ENCODE measurements at regions not wholly inside any gene's neighbourhood (a gene's known extent, or its start where the extent isn't known, plus 50 kb on each side); places are given as distances from the start of the nearest gene placed in this dataset.

DNA sequence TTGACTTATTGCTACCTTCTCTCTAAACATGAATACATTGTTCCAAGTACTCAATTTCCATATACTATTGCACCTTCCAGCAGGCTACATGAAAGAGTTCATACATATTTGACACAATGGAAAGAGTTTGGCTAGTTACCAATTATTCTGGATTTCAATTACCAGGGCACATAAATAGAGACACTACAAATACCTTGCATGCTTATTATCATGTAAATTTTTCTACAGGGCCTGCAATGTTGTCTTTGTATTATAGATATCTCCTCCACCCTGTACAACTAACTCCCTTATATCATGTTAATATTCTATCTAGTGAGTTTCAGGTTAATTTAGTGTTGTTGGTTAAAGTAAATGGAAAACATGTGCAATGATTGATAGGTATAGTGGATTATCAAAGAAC, 540.7 kb upstream of the SLITRK5 start:
- dilution Hi-C loops (cut with MboI; ENCODE audit: extremely low pct_ligation_motif_present, low sequenced_read_pairs): no loop called here
- intact Hi-C loops (cut with micrococcal nuclease): no loop called here
- H2AFZ ChIP-seq (ENCODE audit: low read depth, low read length): no peak overlapping the region
- no peak overlapping the region for H3K4me2 ChIP-seq (ENCODE audit: insufficient read depth, low read length)
- H3K36me3 ChIP-seq (ENCODE audit: control insufficient read depth in 2 of 2, extremely low read depth in 1 of 2, insufficient read depth in 2 of 2, low read length in 2 of 2): no peaks in the 10 kb centered on the region
- H3K9ac ChIP-seq (replicated peaks; ENCODE audit: extremely low read depth, insufficient read depth, low read length): no peak overlapping the region
- POLR2A ChIA-PET: no interaction called here
- H3K27ac ChIP-seq (ENCODE audit: insufficient read depth, low read depth, low read length): no peak overlapping the region
- CTCF ChIA-PET: no interaction called here
- H3K27me3 ChIP-seq (ENCODE audit: control insufficient read depth in 2 of 2, insufficient read depth in 2 of 2, low read length in 2 of 2): no peaks in the 10 kb centered on the region
- H3K9me1 ChIP-seq (replicated peaks; ENCODE audit: control insufficient read depth, extremely low read depth, insufficient read depth, low read length): no peaks in the 10 kb centered on the region
- H4K20me1 ChIP-seq (replicated peaks; ENCODE audit: control insufficient read depth, extremely low read depth, insufficient read depth, low read length): no peaks in the 10 kb centered on the region
- BruUV-seq (replicated peaks): no TSS peak
- TF ChIP-seq EZH2 (IDR thresholded peaks at IDR 0.05; ENCODE audit: borderline replicate concordance, low read depth, low read length, severe bottlenecking) (no peak), POLR2A (IDR thresholded peaks at IDR 0.05; ENCODE audit: low read depth, low read length) (no peak)
- no peak for FAIRE-seq
- no peaks in the 10 kb centered on the region for H3K79me2 ChIP-seq (ENCODE audit: control insufficient read depth, insufficient read depth, low read length)
- peaks cover 2% of the 10 kb centered on the region for H3K9me3 ChIP-seq (replicated peaks; ENCODE audit: control insufficient read depth, insufficient read depth, low read length)
- H3K4me3 ChIP-seq (replicated peaks in 1 of 3; ENCODE audit: insufficient read depth in 1 of 3, low read depth in 1 of 3, low read length in 3 of 3): no peak overlapping the region
- no peak for DNase-seq (ENCODE audit: low read depth, low spot score)
- H3K4me1 ChIP-seq (ENCODE audit: control insufficient read depth, extremely low read depth, insufficient read depth, low read length): no peaks in the 10 kb centered on the region

GRCh38 chr13:87131611-87132010, 539.6 kb upstream of the SLITRK5 start:
- Histone ChIP-seq H3K4me1 (ENCODE audit: control insufficient read depth, extremely low read depth, insufficient read depth, low read length) (no peaks in the 10 kb centered on the region), H3K9me3 (replicated peaks; ENCODE audit: control insufficient read depth, insufficient read depth, low read length) (peaks cover 2% of the 10 kb centered on the region), H3K4me2 (ENCODE audit: insufficient read depth, low read length) (no peak overlapping the region), H2AFZ (ENCODE audit: low read depth, low read length) (no peak overlapping the region), H3K79me2 (ENCODE audit: control insufficient read depth, insufficient read depth, low read length) (no peaks in the 10 kb centered on the region), H4K20me1 (replicated peaks; ENCODE audit: control insufficient read depth, extremely low read depth, insufficient read depth, low read length) (no peaks in the 10 kb centered on the region), H3K9me1 (replicated peaks; ENCODE audit: control insufficient read depth, extremely low read depth, insufficient read depth, low read length) (no peaks in the 10 kb centered on the region), H3K27ac (ENCODE audit: insufficient read depth, low read depth, low read length) (no peak overlapping the region), H3K27me3 (ENCODE audit: control insufficient read depth in 2 of 2, insufficient read depth in 2 of 2, low read length in 2 of 2) (no peaks in the 10 kb centered on the region), H3K9ac (replicated peaks; ENCODE audit: extremely low read depth, insufficient read depth, low read length) (no peak overlapping the region), H3K4me3 (replicated peaks in 1 of 3; ENCODE audit: insufficient read depth in 1 of 3, low read depth in 1 of 3, low read length in 3 of 3) (no peak overlapping the region), H3K36me3 (ENCODE audit: control insufficient read depth in 2 of 2, extremely low read depth in 1 of 2, insufficient read depth in 2 of 2, low read length in 2 of 2) (no peaks in the 10 kb centered on the region)
- ChIA-PET CTCF (no interaction called here), POLR2A (no interaction called here)
- FAIRE-seq (no peak), DNase-seq (ENCODE audit: low read depth, low spot score) (no peak)
- intact Hi-C loops (cut with micrococcal nuclease) (no loop called here), dilution Hi-C loops (cut with MboI; ENCODE audit: extremely low pct_ligation_motif_present, low sequenced_read_pairs) (no loop called here)
- BruUV-seq (replicated peaks): no TSS peak
- no peak for TF ChIP-seq CTCF (IDR thresholded peaks at IDR 0.05; ENCODE audit: extremely low read depth in 1 of 2, insufficient read depth in 1 of 2, low read depth in 1 of 2, low read length in 2 of 2)
- TF ChIP-seq, protein P1, sequence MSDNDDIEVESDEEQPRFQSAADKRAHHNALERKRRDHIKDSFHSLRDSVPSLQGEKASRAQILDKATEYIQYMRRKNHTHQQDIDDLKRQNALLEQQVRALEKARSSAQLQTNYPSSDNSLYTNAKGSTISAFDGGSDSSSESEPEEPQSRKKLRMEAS (IDR thresholded peaks at IDR 0.05; ENCODE audit: insufficient read depth, insufficient read length): no peak
- no peak for TF ChIP-seq GATA2 (IDR thresholded peaks at IDR 0.05; ENCODE audit: insufficient read depth, insufficient read length, low read depth, low read length)
- no peak for TF ChIP-seq JUN (IDR thresholded peaks at IDR 0.05; ENCODE audit: borderline replicate concordance, insufficient read depth, insufficient read length, low read depth)
- TF ChIP-seq FOS (IDR thresholded peaks at IDR 0.05; ENCODE audit: borderline replicate concordance, insufficient read depth, low read length): no peak
- TF ChIP-seq MYC (IDR thresholded peaks at IDR 0.05; ENCODE audit: low read depth, low read length): no peak
